Fibroblast of lung (primary cell): ENCODE measurements at regions not wholly inside any gene's neighbourhood (a gene's known extent, or its start where the extent isn't known, plus 50 kb on each side); places are given as distances from the start of the nearest gene placed in this dataset.

Source experiments
- EZH2 ChIP-seq: IDR thresholded peaks from 2 replicates; pipeline ENCODE4 v1.5.1; 2012; ENCODE audit warnings: low read length, control low read depth, mild to moderate bottlenecking; ENCODE audit errors: missing control alignments
- TF ChIP-seq, protein P1 (sequence below), 2 donors: IDR thresholded peaks in 1 of 2; conservative IDR thresholded peaks in 1 of 2; 1 replicate in 1 of 2; 2 replicates in 1 of 2; pipeline ENCODE4 v1.5.1; 2011 to 2012; ENCODE audit warnings: low read length in 2 of 2, control low read depth in 1 of 2, inconsistent platforms in 1 of 2, low read depth in 1 of 2, mild to moderate bottlenecking in 1 of 2

DNA sequence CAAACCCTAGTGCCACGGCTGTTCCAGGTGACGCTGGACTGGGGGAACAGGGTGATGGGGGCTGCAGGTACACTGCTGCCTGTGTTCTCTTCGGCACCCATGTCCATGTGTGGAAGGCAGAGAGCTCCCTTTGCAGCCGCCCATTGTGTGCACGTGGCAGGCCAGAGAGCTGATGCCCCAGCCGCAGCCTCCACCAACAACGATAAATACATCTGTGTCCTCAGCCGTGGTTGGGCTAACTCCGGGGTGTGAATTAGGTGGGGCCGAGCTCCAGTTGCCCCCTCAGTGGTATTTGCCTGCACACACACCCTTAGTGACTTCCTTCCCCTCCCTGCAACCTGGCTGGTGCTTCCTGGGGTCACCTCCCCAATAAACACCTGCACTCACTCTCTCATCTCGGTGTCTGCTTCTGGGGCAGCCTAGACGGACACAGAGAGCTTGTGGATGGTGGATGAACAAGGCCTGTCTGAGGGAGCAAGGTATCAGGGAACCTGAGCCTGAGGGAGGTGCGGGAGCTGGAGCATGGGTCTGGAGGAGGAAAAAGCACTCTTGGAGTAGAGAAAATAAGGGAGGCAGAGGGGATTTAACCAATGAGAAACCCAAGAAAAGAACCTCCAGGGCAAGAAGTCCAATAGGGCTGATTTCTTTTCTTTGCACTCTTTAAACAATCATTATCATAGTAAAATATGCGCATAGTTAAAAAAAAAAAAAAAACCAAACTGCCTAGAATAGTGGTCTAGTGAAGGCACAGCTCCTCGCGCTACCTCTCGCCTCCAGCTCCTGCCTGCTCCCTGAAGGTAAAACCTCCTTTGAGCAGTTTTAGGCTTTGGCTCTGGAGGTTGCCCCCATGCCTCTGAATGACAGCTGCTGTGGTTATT, 112.6 kb downstream of the ZNF664 start:
- TF ChIP-seq, protein P1, sequence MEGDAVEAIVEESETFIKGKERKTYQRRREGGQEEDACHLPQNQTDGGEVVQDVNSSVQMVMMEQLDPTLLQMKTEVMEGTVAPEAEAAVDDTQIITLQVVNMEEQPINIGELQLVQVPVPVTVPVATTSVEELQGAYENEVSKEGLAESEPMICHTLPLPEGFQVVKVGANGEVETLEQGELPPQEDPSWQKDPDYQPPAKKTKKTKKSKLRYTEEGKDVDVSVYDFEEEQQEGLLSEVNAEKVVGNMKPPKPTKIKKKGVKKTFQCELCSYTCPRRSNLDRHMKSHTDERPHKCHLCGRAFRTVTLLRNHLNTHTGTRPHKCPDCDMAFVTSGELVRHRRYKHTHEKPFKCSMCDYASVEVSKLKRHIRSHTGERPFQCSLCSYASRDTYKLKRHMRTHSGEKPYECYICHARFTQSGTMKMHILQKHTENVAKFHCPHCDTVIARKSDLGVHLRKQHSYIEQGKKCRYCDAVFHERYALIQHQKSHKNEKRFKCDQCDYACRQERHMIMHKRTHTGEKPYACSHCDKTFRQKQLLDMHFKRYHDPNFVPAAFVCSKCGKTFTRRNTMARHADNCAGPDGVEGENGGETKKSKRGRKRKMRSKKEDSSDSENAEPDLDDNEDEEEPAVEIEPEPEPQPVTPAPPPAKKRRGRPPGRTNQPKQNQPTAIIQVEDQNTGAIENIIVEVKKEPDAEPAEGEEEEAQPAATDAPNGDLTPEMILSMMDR (conservative IDR thresholded peaks at IDR 0.05 in 1 of 2, IDR thresholded peaks at IDR 0.05 in 1 of 2; ENCODE audit: low read depth in 1 of 2, low read length in 2 of 2), result no peak
- no peak for TF ChIP-seq EZH2
